ENCODE measurements at regions not wholly inside any gene's neighbourhood (a gene's known extent, or its start where the extent isn't known, plus 50 kb on each side); places are given as distances from the start of the nearest gene placed in this dataset.

GRCh38 chr7:81560708-81561107 is 209.1 kb downstream of the HGF start (continued):
- no peak for TF ChIP-seq CHD7 (IDR thresholded peaks at IDR 0.05; ENCODE audit: insufficient replicate concordance, low read length)
- no peak for TF ChIP-seq ZNF274 (IDR thresholded peaks at IDR 0.05; ENCODE audit: borderline replicate concordance, extremely low read depth, low read length)
- TF ChIP-seq TAF7 (optimal IDR thresholded peaks at IDR 0.05; ENCODE audit: borderline replicate concordance, low read depth, low read length) = no peak
